Suprapubic skin (tissue), 4 donors: ENCODE measurements at regions not wholly inside any gene's neighbourhood (a gene's known extent, or its start where the extent isn't known, plus 50 kb on each side); places are given as distances from the start of the nearest gene placed in this dataset.
"Not testable (repeated sequence)": the region's sequence is repeated elsewhere in the genome, so short reads cannot be mapped to it uniquely, and the experiment has no call there.

Experiments
- DNase-seq, 2 donors: peaks; one replicate each; pipeline ENCODE4 v3.0.0-alpha.2; 2019; ENCODE audit warnings: low spot score in 2 of 2
- H3K27ac ChIP-seq: fragments of 200-600 bp; sonication (generic); one replicate; pipeline ENCODE4 v1.5.1; 2019
- H3K27me3 ChIP-seq: fragments of 200-600 bp; sonication (generic); one replicate; pipeline ENCODE4 v1.5.1; 2019
- H3K36me3 ChIP-seq: fragments of 200-600 bp; sonication (generic); one replicate; pipeline ENCODE4 v1.5.1; 2019
- H3K4me1 ChIP-seq: fragments of 200-600 bp; sonication (generic); one replicate; pipeline ENCODE4 v1.5.1; 2019
- H3K4me3 ChIP-seq: fragments of 200-600 bp; sonication (generic); one replicate; pipeline ENCODE4 v1.5.1; 2019; ENCODE audit warnings: mild to moderate bottlenecking
- H3K9me3 ChIP-seq: fragments of 200-600 bp; sonication (generic); one replicate; pipeline ENCODE4 v1.5.1; 2019
- CTCF ChIP-seq, 2 donors: fragments of 200-600 bp in 1 of 2; fragments of 450-650 bp in 1 of 2; sonication (generic) in 1 of 2; IDR thresholded peaks; one replicate each; pipeline ENCODE4 v1.5.1; 2016 to 2019; ENCODE audit warnings: antibody characterized with exemption in 2 of 2, mild to moderate bottlenecking in 1 of 2, moderate library complexity in 1 of 2
- EP300 ChIP-seq: sonication (generic); formaldehyde crosslinking; IDR thresholded peaks from one replicate; pipeline ENCODE4 v1.6.1; 2017; ENCODE audit warnings: antibody characterized with exemption
- POLR2A ChIP-seq, 2 donors: fragments of 450-650 bp; IDR thresholded peaks; one replicate each; pipeline ENCODE4 v1.6.1; 2017; ENCODE audit warnings: antibody characterized with exemption in 2 of 2, mild to moderate bottlenecking in 2 of 2, moderate library complexity in 2 of 2
- POLR2AphosphoS5 ChIP-seq, 3 donors: sonication (generic); formaldehyde crosslinking; IDR thresholded peaks; one replicate each; pipeline ENCODE4 v1.6.1; 2017; ENCODE audit warnings: antibody characterized with exemption in 3 of 3
- WGBS: methylation state at CpG from one replicate; pipeline ENCODE4 v1.1.5; 2018; 5-methylcytosine and 5-hydroxymethylcytosine counted together

- H3K4me3 ChIP-seq = no peak overlapping the region
- H3K9me3 ChIP-seq = no peaks in the 10 kb centered on the region
- TF ChIP-seq CTCF (IDR thresholded peaks at IDR 0.05) (no peak), POLR2AphosphoS5 (IDR thresholded peaks at IDR 0.05) (no peak), EP300 (no peak), POLR2A (IDR thresholded peaks at IDR 0.05) (no peak)
- H3K4me1 ChIP-seq = no peaks in the 10 kb centered on the region
- WGBS = 84% methylated on average over 4 of the region's 4 CpGs
- no peaks in the 10 kb centered on the region for H3K36me3 ChIP-seq
- no peaks in the 10 kb centered on the region for H3K27me3 ChIP-seq
- DNase-seq = no peak
- no peak overlapping the region for H3K27ac ChIP-seq
Measured at GRCh38 chr9:17075146-17075757, 59.6 kb upstream of the CNTLN start.

- H3K27ac ChIP-seq, H3K9me3 ChIP-seq, H3K4me1 ChIP-seq, DNase-seq, H3K4me3 ChIP-seq, H3K27me3 ChIP-seq, H3K36me3 ChIP-seq: not testable (repeated sequence)
- WGBS = 98% methylated on average over 11 of the region's 22 CpGs
Measured at GRCh38 chr9:17072563-17072962, 62.3 kb upstream of the CNTLN start.

- Histone ChIP-seq H3K36me3 (no peaks in the 10 kb centered on the region), H3K27ac (no peak overlapping the region), H3K4me1 (no peaks in the 10 kb centered on the region), H3K9me3 (no peaks in the 10 kb centered on the region), H3K27me3 (no peaks in the 10 kb centered on the region), H3K4me3 (no peak overlapping the region)
- WGBS = 74% methylated on average over 3 of the region's 3 CpGs
- DNase-seq = no peak
- TF ChIP-seq POLR2A (IDR thresholded peaks at IDR 0.05) = no peak
- TF ChIP-seq POLR2AphosphoS5 (IDR thresholded peaks at IDR 0.05) = no peak
- TF ChIP-seq CTCF (IDR thresholded peaks at IDR 0.05) = no peak
- no peak for TF ChIP-seq EP300
Measured at GRCh38 chr9:17068671-17069070, 66.2 kb upstream of the CNTLN start.

- TF ChIP-seq EP300 (no peak), POLR2AphosphoS5 (IDR thresholded peaks at IDR 0.05) (no peak), CTCF (IDR thresholded peaks at IDR 0.05) (no peak), POLR2A (IDR thresholded peaks at IDR 0.05) (no peak)
- Histone ChIP-seq H3K27ac (no peak overlapping the region), H3K27me3 (no peaks in the 10 kb centered on the region), H3K9me3 (no peaks in the 10 kb centered on the region), H3K4me3 (no peak overlapping the region), H3K4me1 (no peaks in the 10 kb centered on the region), H3K36me3 (no peaks in the 10 kb centered on the region)
- no peak for DNase-seq
- 79% methylated on average over 1 of the region's 1 CpG for WGBS
Measured at GRCh38 chr9:17065062-17065461, 69.8 kb upstream of the CNTLN start.

GRCh38 chr9:17064558-17064957 lies 70.3 kb upstream of the CNTLN start:
- H3K27ac ChIP-seq = no peak overlapping the region
- no peak overlapping the region for H3K4me3 ChIP-seq
- 70% methylated on average over 1 of the region's 1 CpG for WGBS
- no peak for TF ChIP-seq POLR2A (IDR thresholded peaks at IDR 0.05)
- TF ChIP-seq CTCF (IDR thresholded peaks at IDR 0.05) = no peak
- TF ChIP-seq POLR2AphosphoS5 (IDR thresholded peaks at IDR 0.05) = no peak
- no peak for DNase-seq
- H3K9me3 ChIP-seq = no peaks in the 10 kb centered on the region
- H3K4me1 ChIP-seq = no peaks in the 10 kb centered on the region
- no peaks in the 10 kb centered on the region for H3K27me3 ChIP-seq
- H3K36me3 ChIP-seq = no peaks in the 10 kb centered on the region

- TF ChIP-seq POLR2AphosphoS5 (IDR thresholded peaks at IDR 0.05) (no peak), CTCF (IDR thresholded peaks at IDR 0.05) (peak; percentile 15 to 49), POLR2A (IDR thresholded peaks at IDR 0.05) (no peak)
- Histone ChIP-seq H3K4me1 (no peaks in the 10 kb centered on the region), H3K36me3 (no peaks in the 10 kb centered on the region), H3K27me3 (no peaks in the 10 kb centered on the region), H3K9me3 (no peaks in the 10 kb centered on the region), H3K27ac (no peak overlapping the region), H3K4me3 (no peak overlapping the region)
- WGBS = 23% methylated on average over 2 of the region's 2 CpGs
- no peak for DNase-seq
Measured at GRCh38 chr9:17063535-17064135, 71.2 kb upstream of the CNTLN start.
